ENCODE measurements at regions not wholly inside any gene's neighbourhood (a gene's known extent, or its start where the extent isn't known, plus 50 kb on each side); places are given as distances from the start of the nearest gene placed in this dataset.

DNA sequence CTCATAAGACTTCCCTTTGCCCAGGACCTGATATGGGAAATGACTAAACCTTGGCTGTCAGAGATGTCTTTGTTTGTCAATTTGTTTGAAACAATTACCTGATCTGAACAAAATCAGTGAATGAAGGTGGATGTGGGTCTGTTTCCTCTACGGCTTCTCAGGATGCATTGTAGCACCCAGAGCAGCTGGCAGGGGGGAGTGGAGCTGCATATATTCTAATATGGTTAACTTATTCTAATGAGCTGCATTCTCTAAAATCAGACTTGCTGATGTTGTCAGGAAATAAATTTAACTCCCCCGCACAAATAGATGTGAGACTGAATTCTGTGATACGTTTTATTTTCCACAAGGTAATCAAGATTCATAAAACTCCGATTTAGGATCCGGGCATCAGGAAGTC lies 665.4 kb downstream of the MAT2B start:
- WGBS: 86% methylated on average over 5 of the region's 5 CpGs
- DNase-seq (ENCODE audit: low spot score): no peak
- no peaks in the 10 kb centered on the region for H3K27me3 ChIP-seq (ENCODE audit: control insufficient read depth in 4 of 4, insufficient read depth in 4 of 4, low read length in 3 of 4)

DNA sequence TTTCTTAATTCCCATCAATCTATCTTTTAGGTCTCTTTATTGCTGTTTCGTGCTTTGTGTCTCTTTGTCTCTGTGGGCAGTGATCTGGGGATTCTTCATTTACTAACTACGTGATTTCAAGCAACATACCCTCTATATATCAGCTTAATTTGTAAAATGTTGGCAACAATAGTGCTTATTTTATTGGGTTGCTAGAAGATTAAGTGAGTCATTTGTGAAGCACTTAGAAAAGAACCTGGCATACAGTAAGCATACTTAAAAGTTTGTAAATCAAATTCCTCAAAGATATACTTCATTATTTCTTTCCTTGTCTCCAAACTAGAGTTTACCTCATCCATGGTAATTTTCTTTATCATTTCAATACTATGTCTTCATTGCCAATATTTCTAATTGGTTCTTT lies 669.7 kb downstream of the MAT2B start:
- no peak for DNase-seq (ENCODE audit: low spot score)
- H3K4me1 ChIP-seq (ENCODE audit: control insufficient read depth in 4 of 4, insufficient read depth in 4 of 4, low read length in 3 of 4): no peaks in the 10 kb centered on the region
- no peaks in the 10 kb centered on the region for H3K27me3 ChIP-seq (ENCODE audit: control insufficient read depth in 4 of 4, insufficient read depth in 4 of 4, low read length in 3 of 4)
- no peak overlapping the region for H3K9ac ChIP-seq (ENCODE audit: low read depth in 1 of 2, low read length in 2 of 2)
- no peaks in the 10 kb centered on the region for H3K36me3 ChIP-seq (ENCODE audit: control insufficient read depth in 4 of 4, insufficient read depth in 3 of 4, low read depth in 1 of 4, low read length in 3 of 4)
- no peaks in the 10 kb centered on the region for H3K9me3 ChIP-seq (ENCODE audit: control insufficient read depth in 4 of 4, low read length in 3 of 4)
- H3K4me3 ChIP-seq (ENCODE audit: low read depth in 1 of 3, low read length in 3 of 3): no peak overlapping the region
- 64% methylated on average over 2 of the region's 2 CpGs for whole genome bisulfite sequencing
- no peak overlapping the region for H3K27ac ChIP-seq (ENCODE audit: low read depth in 1 of 2, low read length in 2 of 2)
- no peak for TF ChIP-seq YY1 (IDR thresholded peaks at IDR 0.05)
- no peak for TF ChIP-seq GABPA (IDR thresholded peaks at IDR 0.05 in 1 of 2, conservative IDR thresholded peaks at IDR 0.05 in 1 of 2)
- no peak for TF ChIP-seq SP1 (IDR thresholded peaks at IDR 0.05)
- TF ChIP-seq, protein P1, sequence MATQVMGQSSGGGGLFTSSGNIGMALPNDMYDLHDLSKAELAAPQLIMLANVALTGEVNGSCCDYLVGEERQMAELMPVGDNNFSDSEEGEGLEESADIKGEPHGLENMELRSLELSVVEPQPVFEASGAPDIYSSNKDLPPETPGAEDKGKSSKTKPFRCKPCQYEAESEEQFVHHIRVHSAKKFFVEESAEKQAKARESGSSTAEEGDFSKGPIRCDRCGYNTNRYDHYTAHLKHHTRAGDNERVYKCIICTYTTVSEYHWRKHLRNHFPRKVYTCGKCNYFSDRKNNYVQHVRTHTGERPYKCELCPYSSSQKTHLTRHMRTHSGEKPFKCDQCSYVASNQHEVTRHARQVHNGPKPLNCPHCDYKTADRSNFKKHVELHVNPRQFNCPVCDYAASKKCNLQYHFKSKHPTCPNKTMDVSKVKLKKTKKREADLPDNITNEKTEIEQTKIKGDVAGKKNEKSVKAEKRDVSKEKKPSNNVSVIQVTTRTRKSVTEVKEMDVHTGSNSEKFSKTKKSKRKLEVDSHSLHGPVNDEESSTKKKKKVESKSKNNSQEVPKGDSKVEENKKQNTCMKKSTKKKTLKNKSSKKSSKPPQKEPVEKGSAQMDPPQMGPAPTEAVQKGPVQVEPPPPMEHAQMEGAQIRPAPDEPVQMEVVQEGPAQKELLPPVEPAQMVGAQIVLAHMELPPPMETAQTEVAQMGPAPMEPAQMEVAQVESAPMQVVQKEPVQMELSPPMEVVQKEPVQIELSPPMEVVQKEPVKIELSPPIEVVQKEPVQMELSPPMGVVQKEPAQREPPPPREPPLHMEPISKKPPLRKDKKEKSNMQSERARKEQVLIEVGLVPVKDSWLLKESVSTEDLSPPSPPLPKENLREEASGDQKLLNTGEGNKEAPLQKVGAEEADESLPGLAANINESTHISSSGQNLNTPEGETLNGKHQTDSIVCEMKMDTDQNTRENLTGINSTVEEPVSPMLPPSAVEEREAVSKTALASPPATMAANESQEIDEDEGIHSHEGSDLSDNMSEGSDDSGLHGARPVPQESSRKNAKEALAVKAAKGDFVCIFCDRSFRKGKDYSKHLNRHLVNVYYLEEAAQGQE (IDR thresholded peaks at IDR 0.05): no peak
- TF ChIP-seq, protein P2, sequence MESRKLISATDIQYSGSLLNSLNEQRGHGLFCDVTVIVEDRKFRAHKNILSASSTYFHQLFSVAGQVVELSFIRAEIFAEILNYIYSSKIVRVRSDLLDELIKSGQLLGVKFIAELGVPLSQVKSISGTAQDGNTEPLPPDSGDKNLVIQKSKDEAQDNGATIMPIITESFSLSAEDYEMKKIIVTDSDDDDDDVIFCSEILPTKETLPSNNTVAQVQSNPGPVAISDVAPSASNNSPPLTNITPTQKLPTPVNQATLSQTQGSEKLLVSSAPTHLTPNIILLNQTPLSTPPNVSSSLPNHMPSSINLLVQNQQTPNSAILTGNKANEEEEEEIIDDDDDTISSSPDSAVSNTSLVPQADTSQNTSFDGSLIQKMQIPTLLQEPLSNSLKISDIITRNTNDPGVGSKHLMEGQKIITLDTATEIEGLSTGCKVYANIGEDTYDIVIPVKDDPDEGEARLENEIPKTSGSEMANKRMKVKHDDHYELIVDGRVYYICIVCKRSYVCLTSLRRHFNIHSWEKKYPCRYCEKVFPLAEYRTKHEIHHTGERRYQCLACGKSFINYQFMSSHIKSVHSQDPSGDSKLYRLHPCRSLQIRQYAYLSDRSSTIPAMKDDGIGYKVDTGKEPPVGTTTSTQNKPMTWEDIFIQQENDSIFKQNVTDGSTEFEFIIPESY (IDR thresholded peaks at IDR 0.05): no peak
- no peak for TF ChIP-seq HNF4A (conservative IDR thresholded peaks at IDR 0.05)

More for the DNA sequence above, 665.4 kb downstream of the MAT2B start:
- Histone ChIP-seq H3K9ac (ENCODE audit: low read depth in 1 of 2, low read length in 2 of 2) (no peak overlapping the region), H3K9me3 (ENCODE audit: control insufficient read depth in 4 of 4, low read length in 3 of 4) (no peaks in the 10 kb centered on the region), H3K4me3 (ENCODE audit: low read depth in 1 of 3, low read length in 3 of 3) (no peak overlapping the region), H3K36me3 (ENCODE audit: control insufficient read depth in 4 of 4, insufficient read depth in 3 of 4, low read depth in 1 of 4, low read length in 3 of 4) (no peaks in the 10 kb centered on the region), H3K27ac (ENCODE audit: low read depth in 1 of 2, low read length in 2 of 2) (no peak overlapping the region), H3K4me1 (ENCODE audit: control insufficient read depth in 4 of 4, insufficient read depth in 4 of 4, low read length in 3 of 4) (no peaks in the 10 kb centered on the region)
- TF ChIP-seq YY1 (IDR thresholded peaks at IDR 0.05): no peak
- no peak for TF ChIP-seq TAF1 (conservative IDR thresholded peaks at IDR 0.05)
- TF ChIP-seq EGR1 (IDR thresholded peaks at IDR 0.05; ENCODE audit: low read depth in 2 of 2): no peak
- no peak for TF ChIP-seq HNF4G (IDR thresholded peaks at IDR 0.05)
- TF ChIP-seq FOXA1 (IDR thresholded peaks at IDR 0.05): no peak
- no peak for TF ChIP-seq JUND (IDR thresholded peaks at IDR 0.05)
- no peak for TF ChIP-seq FOXA2 (IDR thresholded peaks at IDR 0.05)
- TF ChIP-seq, protein P3, sequence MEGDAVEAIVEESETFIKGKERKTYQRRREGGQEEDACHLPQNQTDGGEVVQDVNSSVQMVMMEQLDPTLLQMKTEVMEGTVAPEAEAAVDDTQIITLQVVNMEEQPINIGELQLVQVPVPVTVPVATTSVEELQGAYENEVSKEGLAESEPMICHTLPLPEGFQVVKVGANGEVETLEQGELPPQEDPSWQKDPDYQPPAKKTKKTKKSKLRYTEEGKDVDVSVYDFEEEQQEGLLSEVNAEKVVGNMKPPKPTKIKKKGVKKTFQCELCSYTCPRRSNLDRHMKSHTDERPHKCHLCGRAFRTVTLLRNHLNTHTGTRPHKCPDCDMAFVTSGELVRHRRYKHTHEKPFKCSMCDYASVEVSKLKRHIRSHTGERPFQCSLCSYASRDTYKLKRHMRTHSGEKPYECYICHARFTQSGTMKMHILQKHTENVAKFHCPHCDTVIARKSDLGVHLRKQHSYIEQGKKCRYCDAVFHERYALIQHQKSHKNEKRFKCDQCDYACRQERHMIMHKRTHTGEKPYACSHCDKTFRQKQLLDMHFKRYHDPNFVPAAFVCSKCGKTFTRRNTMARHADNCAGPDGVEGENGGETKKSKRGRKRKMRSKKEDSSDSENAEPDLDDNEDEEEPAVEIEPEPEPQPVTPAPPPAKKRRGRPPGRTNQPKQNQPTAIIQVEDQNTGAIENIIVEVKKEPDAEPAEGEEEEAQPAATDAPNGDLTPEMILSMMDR (IDR thresholded peaks at IDR 0.05; ENCODE audit: low read depth, low read length, missing input control): no peak
- TF ChIP-seq, protein P4, sequence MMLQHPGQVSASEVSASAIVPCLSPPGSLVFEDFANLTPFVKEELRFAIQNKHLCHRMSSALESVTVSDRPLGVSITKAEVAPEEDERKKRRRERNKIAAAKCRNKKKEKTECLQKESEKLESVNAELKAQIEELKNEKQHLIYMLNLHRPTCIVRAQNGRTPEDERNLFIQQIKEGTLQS (IDR thresholded peaks at IDR 0.05): no peak
- no peak for TF ChIP-seq RAD21 (IDR thresholded peaks at IDR 0.05)
- TF ChIP-seq GABPA (IDR thresholded peaks at IDR 0.05 in 1 of 2, conservative IDR thresholded peaks at IDR 0.05 in 1 of 2): no peak
- TF ChIP-seq, protein P1 (IDR thresholded peaks at IDR 0.05): no peak
- no peak for TF ChIP-seq RXRA (IDR thresholded peaks at IDR 0.05)
- TF ChIP-seq HNF4A (conservative IDR thresholded peaks at IDR 0.05): no peak
- no peak for TF ChIP-seq SP1 (IDR thresholded peaks at IDR 0.05)
- TF ChIP-seq, protein P5, sequence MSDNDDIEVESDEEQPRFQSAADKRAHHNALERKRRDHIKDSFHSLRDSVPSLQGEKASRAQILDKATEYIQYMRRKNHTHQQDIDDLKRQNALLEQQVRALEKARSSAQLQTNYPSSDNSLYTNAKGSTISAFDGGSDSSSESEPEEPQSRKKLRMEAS (IDR thresholded peaks at IDR 0.05): no peak
- TF ChIP-seq, protein P2 (IDR thresholded peaks at IDR 0.05): no peak

Data from liver (tissue), 8 donors.